ENCODE measurements at regions not wholly inside any gene's neighbourhood (a gene's known extent, or its start where the extent isn't known, plus 50 kb on each side); places are given as distances from the start of the nearest gene placed in this dataset.

- no peak for DNase-seq (ENCODE audit: low spot score)
Observed at GRCh38 chr1:208781391-208782045, 537.3 kb upstream of the PLXNA2 start.

- no peak for DNase-seq (ENCODE audit: low spot score)
Observed at GRCh38 chr1:208782186-208782585, 538.0 kb upstream of the PLXNA2 start.

GRCh38 chr1:208785629-208786028 lies 541.4 kb upstream of the PLXNA2 start:
- no peak for DNase-seq (ENCODE audit: low spot score)

- no peak for DNase-seq (ENCODE audit: low spot score)
Observed at GRCh38 chr1:208787219-208787618, 543.0 kb upstream of the PLXNA2 start.

- no peak for DNase-seq (ENCODE audit: low spot score)
Observed at GRCh38 chr1:208788013-208788540, 543.9 kb upstream of the PLXNA2 start.

GRCh38 chr1:208791456-208791855 lies 547.3 kb upstream of the PLXNA2 start:
- no peak for DNase-seq (ENCODE audit: low spot score)

- DNase-seq (ENCODE audit: low spot score), result no peak
Observed at GRCh38 chr1:208793861-208794345, 549.7 kb upstream of the PLXNA2 start.

- no peak for DNase-seq (ENCODE audit: low spot score)
Observed at GRCh38 chr1:208799186-208799585, 555.0 kb upstream of the PLXNA2 start.

- DNase-seq (ENCODE audit: low spot score), result no peak
Observed at GRCh38 chr1:208803011-208803811, 559.0 kb upstream of the PLXNA2 start.

GRCh38 chr1:208807446-208808127 lies 563.4 kb upstream of the PLXNA2 start:
- no peak for DNase-seq (ENCODE audit: low spot score)

GRCh38 chr1:208808301-208808700 lies 564.1 kb upstream of the PLXNA2 start:
- DNase-seq (ENCODE audit: low spot score), result no peak

- no peak for DNase-seq (ENCODE audit: low spot score)
Observed at GRCh38 chr1:208809876-208810275, 565.7 kb upstream of the PLXNA2 start.

- no peak for DNase-seq (ENCODE audit: low spot score)
Observed at GRCh38 chr1:208818770-208819445, 574.7 kb upstream of the PLXNA2 start.

- no peak for DNase-seq (ENCODE audit: low spot score)
Observed at GRCh38 chr1:208820580-208821212, 576.5 kb upstream of the PLXNA2 start.

GRCh38 chr1:208821939-208822338 lies 577.8 kb upstream of the PLXNA2 start:
- no peak for DNase-seq (ENCODE audit: low spot score)

GRCh38 chr1:208825300-208825699 lies 581.1 kb upstream of the PLXNA2 start:
- DNase-seq (ENCODE audit: low spot score), result no peak

GRCh38 chr1:208829595-208829994 lies 585.4 kb upstream of the PLXNA2 start:
- no peak for DNase-seq (ENCODE audit: low spot score)

- no peak for DNase-seq (ENCODE audit: low spot score)
Observed at GRCh38 chr1:208834381-208835096, 590.4 kb upstream of the PLXNA2 start.

- DNase-seq (ENCODE audit: low spot score), result no peak
Observed at GRCh38 chr1:208835097-208835463, 590.9 kb upstream of the PLXNA2 start.

GRCh38 chr1:208835781-208836180 lies 591.6 kb upstream of the PLXNA2 start:
- no peak for DNase-seq (ENCODE audit: low spot score)

- no peak for DNase-seq (ENCODE audit: low spot score)
Observed at GRCh38 chr1:208837242-208837641, 593.1 kb upstream of the PLXNA2 start.
